ENCODE measurements at regions not wholly inside any gene's neighbourhood (a gene's known extent, or its start where the extent isn't known, plus 50 kb on each side); places are given as distances from the start of the nearest gene placed in this dataset.

- intact Hi-C loops (cut with micrococcal nuclease; ENCODE audit: unreplicated experiment), result no loop called here
- H3K27me3 Mint-ChIP-seq (ENCODE audit: unreplicated experiment), result peaks cover 49% of the 10 kb centered on the region
- DNase-seq, result no peak
- H3K27ac Mint-ChIP-seq (ENCODE audit: unreplicated experiment), result no peak overlapping the region
- H3K9me3 Mint-ChIP-seq (ENCODE audit: low read depth, unreplicated experiment), result no peaks in the 10 kb centered on the region
- BruUV-seq (replicated peaks), result no TSS peak
- no peaks in the 10 kb centered on the region for H3K36me3 Mint-ChIP-seq (ENCODE audit: insufficient read depth, unreplicated experiment)
- no peak overlapping the region for H3K4me3 Mint-ChIP-seq (ENCODE audit: low read depth, unreplicated experiment)
- TF ChIP-seq CTCF (IDR thresholded peaks at IDR 0.05; ENCODE audit: unreplicated experiment), result no peak
- no peaks in the 10 kb centered on the region for H3K4me1 Mint-ChIP-seq (ENCODE audit: low read depth, unreplicated experiment)
- CTCF ChIA-PET, result no interaction called here
Observed at GRCh38 chr20:41776421-41776820, 158.2 kb upstream of the CHD6 start.

- BruUV-seq (replicated peaks), result no TSS peak
- H3K36me3 Mint-ChIP-seq (ENCODE audit: insufficient read depth, unreplicated experiment), result no peaks in the 10 kb centered on the region
- CTCF ChIA-PET, result no interaction called here
Observed at GRCh38 chr20:41774291-41774690, 156.1 kb upstream of the CHD6 start.

DNA sequence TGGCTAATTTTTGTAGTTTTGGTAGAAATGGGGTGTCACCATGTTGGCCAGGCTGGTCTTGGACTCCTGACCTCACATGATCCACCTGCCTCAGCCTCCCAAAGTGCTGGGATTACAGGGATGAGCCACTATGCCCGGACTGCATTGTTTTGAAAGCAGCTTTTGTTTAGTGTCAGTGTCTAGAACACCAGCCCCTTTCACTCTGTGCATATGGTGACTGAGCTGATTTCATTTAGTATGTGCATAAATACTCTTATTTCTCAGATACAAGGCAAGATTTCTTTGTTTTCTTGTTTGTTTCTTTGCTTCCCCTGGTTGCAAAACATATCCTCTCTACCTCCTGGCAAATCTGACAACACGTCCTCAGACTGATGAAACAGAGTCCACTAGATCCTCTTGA lies 152.8 kb upstream of the CHD6 start:
- intact Hi-C loops (cut with micrococcal nuclease; ENCODE audit: unreplicated experiment), result no loop called here
- no peak for TF ChIP-seq CTCF (IDR thresholded peaks at IDR 0.05; ENCODE audit: unreplicated experiment)
- H3K27ac Mint-ChIP-seq (ENCODE audit: unreplicated experiment), result no peak overlapping the region
- no peaks in the 10 kb centered on the region for H3K9me3 Mint-ChIP-seq (ENCODE audit: low read depth, unreplicated experiment)
- CTCF ChIA-PET, result no interaction called here
- peaks cover 38% of the 10 kb centered on the region for H3K27me3 Mint-ChIP-seq (ENCODE audit: unreplicated experiment)
- H3K4me3 Mint-ChIP-seq (ENCODE audit: low read depth, unreplicated experiment), result no peak overlapping the region
- no peaks in the 10 kb centered on the region for H3K4me1 Mint-ChIP-seq (ENCODE audit: low read depth, unreplicated experiment)
- BruUV-seq (replicated peaks), result no TSS peak
- no peaks in the 10 kb centered on the region for H3K36me3 Mint-ChIP-seq (ENCODE audit: insufficient read depth, unreplicated experiment)
- DNase-seq, result no peak

More at GRCh38 chr20:41774291-41774690, 156.1 kb upstream of the CHD6 start:
- no peaks in the 10 kb centered on the region for H3K9me3 Mint-ChIP-seq (ENCODE audit: low read depth, unreplicated experiment)
- no peak for DNase-seq
- H3K4me1 Mint-ChIP-seq (ENCODE audit: low read depth, unreplicated experiment), result no peaks in the 10 kb centered on the region
- H3K27me3 Mint-ChIP-seq (ENCODE audit: unreplicated experiment), result peaks cover 54% of the 10 kb centered on the region
- H3K27ac Mint-ChIP-seq (ENCODE audit: unreplicated experiment), result no peak overlapping the region
- no peak overlapping the region for H3K4me3 Mint-ChIP-seq (ENCODE audit: low read depth, unreplicated experiment)
- no peak for TF ChIP-seq CTCF (IDR thresholded peaks at IDR 0.05; ENCODE audit: unreplicated experiment)
- intact Hi-C loops (cut with micrococcal nuclease; ENCODE audit: unreplicated experiment), result no loop called here

DNA sequence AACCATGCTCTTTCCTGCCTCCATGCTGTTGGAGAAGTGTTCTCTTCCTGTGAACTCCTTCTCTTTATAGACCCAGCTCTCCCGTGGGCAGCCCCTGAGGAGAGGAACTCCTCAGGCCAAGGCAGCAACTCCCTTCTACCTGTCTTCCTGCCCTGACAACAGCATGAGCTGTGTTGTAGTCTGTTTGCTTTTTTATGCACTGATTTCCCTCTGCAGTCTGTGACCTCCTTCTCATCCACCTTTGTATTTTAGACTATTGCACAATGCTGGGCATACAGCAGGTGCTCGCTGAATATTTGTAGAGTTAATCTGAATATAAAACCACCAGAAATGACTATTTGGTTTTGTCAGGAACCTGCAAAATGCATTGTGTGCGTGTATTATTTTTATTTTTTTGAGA lies 152.2 kb upstream of the CHD6 start:
- Mint-ChIP-seq H3K4me3 (ENCODE audit: low read depth, unreplicated experiment) (no peak overlapping the region), H3K9me3 (ENCODE audit: low read depth, unreplicated experiment) (no peaks in the 10 kb centered on the region), H3K27ac (ENCODE audit: unreplicated experiment) (no peak overlapping the region), H3K36me3 (ENCODE audit: insufficient read depth, unreplicated experiment) (no peaks in the 10 kb centered on the region), H3K27me3 (ENCODE audit: unreplicated experiment) (peaks cover 34% of the 10 kb centered on the region), H3K4me1 (ENCODE audit: low read depth, unreplicated experiment) (no peaks in the 10 kb centered on the region)
- intact Hi-C loops (cut with micrococcal nuclease; ENCODE audit: unreplicated experiment), result no loop called here
- BruUV-seq (replicated peaks), result no TSS peak
- CTCF ChIA-PET, result no interaction called here
- no peak for TF ChIP-seq CTCF (IDR thresholded peaks at IDR 0.05; ENCODE audit: unreplicated experiment)
- no peak for DNase-seq

DNA sequence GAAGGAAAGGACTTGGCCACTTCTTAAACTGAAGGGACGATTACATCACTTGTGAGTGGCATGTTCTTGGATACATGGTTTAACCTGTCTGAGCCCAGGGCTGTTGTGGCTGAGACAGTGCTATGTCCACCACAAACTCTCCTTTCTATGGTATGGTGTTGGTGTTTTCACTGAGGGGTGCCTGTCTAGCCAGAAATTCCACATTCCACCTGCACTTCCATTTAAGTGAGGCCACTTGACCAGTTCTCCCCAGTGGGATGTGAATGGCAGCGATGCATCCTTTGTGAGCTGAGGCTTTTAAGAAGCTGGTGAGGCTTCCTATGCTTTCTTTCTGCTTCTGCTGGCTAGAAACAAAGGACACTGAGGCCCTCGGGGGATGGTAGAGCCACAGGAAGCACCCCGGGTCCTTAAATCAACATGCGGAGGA lies 151.4 kb upstream of the CHD6 start:
- H3K27me3 Mint-ChIP-seq (ENCODE audit: unreplicated experiment), result peaks cover 26% of the 10 kb centered on the region
- BruUV-seq (replicated peaks), result no TSS peak
- DNase-seq, result no peak
- no peak overlapping the region for H3K27ac Mint-ChIP-seq (ENCODE audit: unreplicated experiment)
- H3K4me1 Mint-ChIP-seq (ENCODE audit: low read depth, unreplicated experiment), result no peaks in the 10 kb centered on the region
- CTCF ChIA-PET, result no interaction called here
- intact Hi-C loops (cut with micrococcal nuclease; ENCODE audit: unreplicated experiment), result no loop called here
- H3K36me3 Mint-ChIP-seq (ENCODE audit: insufficient read depth, unreplicated experiment), result no peaks in the 10 kb centered on the region
- no peak overlapping the region for H3K4me3 Mint-ChIP-seq (ENCODE audit: low read depth, unreplicated experiment)
- H3K9me3 Mint-ChIP-seq (ENCODE audit: low read depth, unreplicated experiment), result no peaks in the 10 kb centered on the region
- no peak for TF ChIP-seq CTCF (IDR thresholded peaks at IDR 0.05; ENCODE audit: unreplicated experiment)

Data from Calu3 (cell line).